Gastrocnemius medialis (tissue), 4 donors: ENCODE measurements at regions not wholly inside any gene's neighbourhood (a gene's known extent, or its start where the extent isn't known, plus 50 kb on each side); places are given as distances from the start of the nearest gene placed in this dataset.

Experiments
- ATAC-seq, 2 donors: fragments of 150-250 bp; one replicate each; pipeline ENCODE4 v1.9.1; 2016
- DNase-seq, 2 donors: peaks; one replicate each; pipeline ENCODE4 v3.0.0-alpha.2; 2019
- H3K27ac ChIP-seq, 4 donors: fragments of 200-600 bp; sonication (generic); 1 replicate in 1 of 4; 2 replicates in 3 of 4; pipeline ENCODE4 v1.5.1; 2016 to 2018; ENCODE audit warnings: mild to moderate bottlenecking in 2 of 4, moderate library complexity in 1 of 4
- H3K27me3 ChIP-seq, 3 donors: fragments of 200-600 bp; sonication (generic) in 2 of 3; 1 replicate in 1 of 3; 2 replicates in 2 of 3; pipeline versions ENCODE4 v1.5.1 to v1.6.0; 2016 to 2019; ENCODE audit warnings: mild to moderate bottlenecking in 1 of 3, moderate library complexity in 1 of 3
- H3K36me3 ChIP-seq, 2 donors: fragments of 200-600 bp; sonication (generic) in 1 of 2; one replicate each; pipeline ENCODE4 v1.5.1; 2017 to 2018
- H3K4me1 ChIP-seq, 2 donors: fragments of 200-600 bp; sonication (generic) in 1 of 2; one replicate each; pipeline ENCODE4 v1.5.1; 2016 to 2017; ENCODE audit warnings: mild to moderate bottlenecking in 2 of 2
- H3K4me3 ChIP-seq, 4 donors: fragments of 200-600 bp; sonication (generic) in 3 of 4; 1 replicate in 1 of 4; 2 replicates in 3 of 4; pipeline ENCODE4 v1.5.1; 2016 to 2019; ENCODE audit warnings: mild to moderate bottlenecking in 2 of 4
- H3K9me3 ChIP-seq, 3 donors: fragments of 200-600 bp; sonication (generic) in 2 of 3; 1 replicate in 1 of 3; 2 replicates in 2 of 3; pipeline ENCODE4 v1.5.1; 2016 to 2019
- POLR2A ChIP-seq, 2 donors: fragments of 450-650 bp; IDR thresholded peaks; one replicate each; pipeline ENCODE4 v1.6.1; 2017; ENCODE audit warnings: antibody characterized with exemption in 2 of 2, mild to moderate bottlenecking in 2 of 2, moderate library complexity in 2 of 2
- in situ Hi-C, 4 donors: fragments of 200-750 bp; cut with MboI; loops; one replicate each; pipeline versions ENCODE4 v1.15.0 to v1.8.0; 2017; ENCODE audit warnings: low sequenced_read_pairs in 4 of 4
- intact Hi-C: fragments of 100-400 bp; cut with DNase I; formaldehyde crosslinking; loops from one replicate; pipeline ENCODE4 v1.15.1; 2023; ENCODE audit warnings: low total_unique reads
- TF ChIP-seq, protein P1 (sequence below), 5 experiments: fragments of 450-650 bp in 3 of 5; fragments of 200-600 bp in 2 of 5; sonication (generic) in 2 of 5; IDR thresholded peaks in 4 of 5; conservative IDR thresholded peaks in 1 of 5; 1 replicate in 4 of 5; 2 replicates in 1 of 5; pipeline ENCODE4 v1.5.1; 2016 to 2019; ENCODE audit warnings: antibody characterized with exemption in 5 of 5, mild to moderate bottlenecking in 3 of 5, moderate library complexity in 3 of 5

DNA sequence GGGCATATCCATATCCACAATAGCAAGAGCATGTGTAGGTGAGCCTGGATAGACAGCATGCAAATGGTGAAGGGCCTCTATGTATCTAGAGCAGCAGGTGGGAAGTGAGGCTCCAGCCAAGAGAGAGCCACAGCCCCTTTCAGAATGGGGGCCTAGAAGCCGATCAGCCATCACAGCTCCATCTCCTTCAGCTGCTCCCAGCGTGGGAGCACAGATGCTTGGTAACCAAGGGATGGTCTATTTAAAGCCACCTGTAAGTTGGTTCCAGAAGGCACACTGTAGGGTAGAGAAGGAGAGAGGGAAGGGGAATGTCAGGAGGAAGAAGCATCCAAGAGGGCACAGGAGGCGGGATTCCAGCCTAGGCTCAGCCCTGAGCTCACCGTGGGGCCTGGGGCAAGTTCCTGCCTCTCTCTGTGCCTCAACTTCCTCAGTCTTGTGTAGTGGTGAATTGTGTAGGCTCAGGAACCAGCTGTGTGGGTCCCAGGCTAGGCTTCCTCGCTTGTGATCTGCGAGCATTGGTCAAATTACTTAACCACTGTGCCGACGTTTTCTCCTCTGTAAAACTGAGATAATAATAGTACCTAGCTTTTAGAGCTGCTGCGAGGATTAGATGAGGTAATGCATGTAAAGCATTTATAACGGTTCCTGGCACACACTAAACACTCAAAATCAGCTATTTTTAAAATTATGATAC lies 122.9 kb upstream of the NAV2 start:
- Histone ChIP-seq H3K27me3 (no peaks in the 10 kb centered on the region), H3K36me3 (no peaks in the 10 kb centered on the region), H3K4me3 (no peak overlapping the region), H3K27ac (no peak overlapping the region), H3K9me3 (no peaks in the 10 kb centered on the region), H3K4me1 (no peaks in the 10 kb centered on the region)
- no peak for TF ChIP-seq POLR2A (IDR thresholded peaks at IDR 0.05)
- TF ChIP-seq, protein P1, sequence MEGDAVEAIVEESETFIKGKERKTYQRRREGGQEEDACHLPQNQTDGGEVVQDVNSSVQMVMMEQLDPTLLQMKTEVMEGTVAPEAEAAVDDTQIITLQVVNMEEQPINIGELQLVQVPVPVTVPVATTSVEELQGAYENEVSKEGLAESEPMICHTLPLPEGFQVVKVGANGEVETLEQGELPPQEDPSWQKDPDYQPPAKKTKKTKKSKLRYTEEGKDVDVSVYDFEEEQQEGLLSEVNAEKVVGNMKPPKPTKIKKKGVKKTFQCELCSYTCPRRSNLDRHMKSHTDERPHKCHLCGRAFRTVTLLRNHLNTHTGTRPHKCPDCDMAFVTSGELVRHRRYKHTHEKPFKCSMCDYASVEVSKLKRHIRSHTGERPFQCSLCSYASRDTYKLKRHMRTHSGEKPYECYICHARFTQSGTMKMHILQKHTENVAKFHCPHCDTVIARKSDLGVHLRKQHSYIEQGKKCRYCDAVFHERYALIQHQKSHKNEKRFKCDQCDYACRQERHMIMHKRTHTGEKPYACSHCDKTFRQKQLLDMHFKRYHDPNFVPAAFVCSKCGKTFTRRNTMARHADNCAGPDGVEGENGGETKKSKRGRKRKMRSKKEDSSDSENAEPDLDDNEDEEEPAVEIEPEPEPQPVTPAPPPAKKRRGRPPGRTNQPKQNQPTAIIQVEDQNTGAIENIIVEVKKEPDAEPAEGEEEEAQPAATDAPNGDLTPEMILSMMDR (IDR thresholded peaks at IDR 0.05 in 4 of 5, conservative IDR thresholded peaks at IDR 0.05 in 1 of 5) = no peak
- no peak for DNase-seq
- in situ Hi-C loops = no loop called here
- intact Hi-C loops = no loop called here
- ATAC-seq = no peak

DNA sequence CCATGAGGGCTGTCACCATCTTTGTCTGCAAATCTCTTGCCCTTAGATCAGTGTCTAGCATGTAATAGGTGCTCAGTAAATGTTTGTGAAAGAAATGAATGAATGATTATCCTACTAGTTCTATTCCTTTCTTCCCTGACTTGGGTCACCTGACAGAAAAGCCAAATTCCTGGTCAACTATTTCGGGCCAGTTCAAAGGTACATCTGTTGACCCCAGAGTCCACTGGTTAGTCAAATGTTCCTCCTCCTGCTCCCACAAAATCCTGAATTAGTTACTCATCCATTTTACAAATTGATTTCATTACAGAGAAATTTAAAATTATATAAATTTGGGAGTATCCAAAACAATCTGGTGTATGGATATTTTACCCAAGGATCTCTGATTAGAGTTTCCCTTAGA lies 124.7 kb upstream of the NAV2 start:
- DNase-seq = no peak
- Histone ChIP-seq H3K9me3 (no peaks in the 10 kb centered on the region), H3K27ac (no peak overlapping the region), H3K36me3 (no peaks in the 10 kb centered on the region), H3K4me3 (no peak overlapping the region), H3K4me1 (no peaks in the 10 kb centered on the region), H3K27me3 (no peaks in the 10 kb centered on the region)
- TF ChIP-seq, protein P1 (IDR thresholded peaks at IDR 0.05 in 4 of 5, conservative IDR thresholded peaks at IDR 0.05 in 1 of 5) = no peak
- no peak for TF ChIP-seq POLR2A (IDR thresholded peaks at IDR 0.05)
- no peak for ATAC-seq
- intact Hi-C loops (no loop called here), in situ Hi-C loops (no loop called here)

DNA sequence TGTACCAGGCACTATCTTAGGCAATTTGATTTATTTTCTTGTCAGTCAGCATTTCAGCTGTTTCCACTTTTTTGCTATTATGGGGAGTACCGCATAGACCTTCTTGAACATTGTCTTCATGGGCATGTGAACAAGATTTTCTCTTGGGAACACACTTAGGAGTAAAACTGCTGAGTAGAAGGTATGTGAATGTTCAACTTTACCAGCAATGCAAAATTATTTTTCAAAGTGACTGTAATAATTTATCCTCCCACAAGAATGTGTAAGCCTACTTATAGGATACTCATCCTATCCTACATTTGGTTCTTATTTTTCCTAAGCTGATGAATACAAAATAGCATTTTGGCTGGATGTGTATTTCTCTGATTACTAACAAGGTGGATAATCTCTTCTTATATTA lies 132.0 kb upstream of the NAV2 start:
- no peaks in the 10 kb centered on the region for H3K9me3 ChIP-seq
- no peak for ATAC-seq
- H3K4me1 ChIP-seq = peaks cover 19 to 20% of the 10 kb centered on the region in 2 donors
- no peak for TF ChIP-seq POLR2A (IDR thresholded peaks at IDR 0.05)
- TF ChIP-seq, protein P1 (IDR thresholded peaks at IDR 0.05 in 4 of 5, conservative IDR thresholded peaks at IDR 0.05 in 1 of 5) = no peak
- no peak for DNase-seq
- H3K36me3 ChIP-seq = no peaks in the 10 kb centered on the region
- intact Hi-C loops = no loop called here
- no peak overlapping the region for H3K4me3 ChIP-seq
- H3K27ac ChIP-seq = no peak overlapping the region
- H3K27me3 ChIP-seq = no peaks in the 10 kb centered on the region
- in situ Hi-C loops = no loop called here

DNA sequence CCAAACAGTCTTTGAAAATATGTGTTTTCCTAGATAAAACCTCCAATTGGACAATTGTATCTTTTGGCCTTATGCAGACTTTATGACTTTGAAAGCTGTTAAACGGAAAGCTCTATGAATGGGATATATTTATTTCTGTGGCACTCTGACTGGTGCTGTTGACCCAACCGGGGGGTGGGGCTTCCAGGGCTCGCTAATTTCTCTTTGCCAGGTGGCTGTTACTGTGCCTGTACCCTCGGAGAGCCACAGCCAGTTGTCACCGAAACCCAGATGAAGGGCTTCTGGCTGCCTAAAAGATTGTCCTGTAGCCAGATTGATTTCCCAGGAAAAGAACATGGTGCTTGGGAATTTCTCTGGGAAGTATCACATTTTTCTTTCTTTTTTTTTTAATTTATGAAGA lies 132.7 kb upstream of the NAV2 start:
- Histone ChIP-seq H3K27ac (no peak overlapping the region), H3K4me1 (peaks cover 19 to 20% of the 10 kb centered on the region in 2 donors), H3K27me3 (no peaks in the 10 kb centered on the region), H3K36me3 (no peaks in the 10 kb centered on the region), H3K9me3 (no peaks in the 10 kb centered on the region), H3K4me3 (no peak overlapping the region)
- no peak for DNase-seq
- no peak for TF ChIP-seq POLR2A (IDR thresholded peaks at IDR 0.05)
- TF ChIP-seq, protein P1 (IDR thresholded peaks at IDR 0.05 in 4 of 5, conservative IDR thresholded peaks at IDR 0.05 in 1 of 5) = no peak
- in situ Hi-C loops (no loop called here), intact Hi-C loops (no loop called here)
- no peak for ATAC-seq

DNA sequence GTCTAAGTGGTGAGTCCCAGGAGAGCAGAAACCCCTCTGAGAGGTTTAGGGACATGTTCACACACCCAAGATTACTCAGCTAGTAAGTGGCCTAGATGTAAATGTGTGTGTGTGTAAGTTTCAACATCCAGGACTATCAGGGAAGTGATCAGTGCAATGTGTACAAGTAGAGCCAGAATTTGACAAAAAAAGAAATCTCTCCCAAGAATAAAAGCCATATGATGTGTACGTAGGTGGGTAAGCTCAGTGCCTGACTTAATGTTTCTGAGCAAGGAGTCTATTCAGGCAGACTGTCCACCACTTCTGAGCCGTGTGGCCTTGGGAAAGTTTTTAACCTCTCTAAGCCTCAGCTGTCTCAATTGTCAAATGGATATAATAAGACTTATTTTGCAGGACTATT lies 133.8 kb upstream of the NAV2 start:
- no peak for TF ChIP-seq POLR2A (IDR thresholded peaks at IDR 0.05)
- TF ChIP-seq, protein P1 (IDR thresholded peaks at IDR 0.05 in 4 of 5, conservative IDR thresholded peaks at IDR 0.05 in 1 of 5) = no peak
- no peak overlapping the region for H3K4me3 ChIP-seq
- no peak overlapping the region for H3K27ac ChIP-seq
- H3K36me3 ChIP-seq = no peaks in the 10 kb centered on the region
- DNase-seq (no peak), ATAC-seq (no peak)
- no peaks in the 10 kb centered on the region for H3K9me3 ChIP-seq
- no peaks in the 10 kb centered on the region for H3K27me3 ChIP-seq
- peaks cover 19 to 20% of the 10 kb centered on the region in 2 donors for H3K4me1 ChIP-seq
- in situ Hi-C loops = no loop called here
- intact Hi-C loops = no loop called here
